GM18498 (cell line): ENCODE measurements at regions not wholly inside any gene's neighbourhood (a gene's known extent, or its start where the extent isn't known, plus 50 kb on each side); places are given as distances from the start of the nearest gene placed in this dataset.
"Not testable (repeated sequence)": the region's sequence is repeated elsewhere in the genome, so short reads cannot be mapped to it uniquely, and the experiment has no call there.

Experiments
- ATAC-seq: cut with Tn5 transposase; IDR thresholded peaks from one replicate; pipeline ENCODE4 v1.9.1; 2021; ENCODE audit warnings: mild to moderate bottlenecking, moderate library complexity; ENCODE audit not compliant: unreplicated experiment

DNA sequence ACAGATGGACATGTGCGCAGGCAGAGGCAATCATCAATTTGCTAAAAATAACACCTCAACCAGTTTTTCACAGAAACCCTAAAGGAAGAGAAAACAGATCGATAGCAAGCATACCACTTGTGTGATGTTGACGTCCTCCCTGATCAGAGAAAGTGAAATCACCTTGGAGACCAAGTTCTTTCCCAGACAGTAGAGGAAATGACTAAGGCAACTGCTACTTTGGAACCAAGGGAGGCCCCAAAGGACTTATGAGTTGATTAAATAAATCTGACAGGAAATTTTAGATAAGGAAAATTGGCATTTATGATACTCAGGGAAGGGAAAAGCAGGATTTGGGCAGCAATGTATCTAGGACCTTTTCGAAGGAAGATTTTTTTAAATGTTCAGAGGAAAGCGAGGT lies 267.1 kb upstream of the ASIC2 start:
- ATAC-seq, result no peak

GRCh38 chr17:33560871-33561270 lies 267.8 kb upstream of the ASIC2 start:
- ATAC-seq, result no peak

DNA sequence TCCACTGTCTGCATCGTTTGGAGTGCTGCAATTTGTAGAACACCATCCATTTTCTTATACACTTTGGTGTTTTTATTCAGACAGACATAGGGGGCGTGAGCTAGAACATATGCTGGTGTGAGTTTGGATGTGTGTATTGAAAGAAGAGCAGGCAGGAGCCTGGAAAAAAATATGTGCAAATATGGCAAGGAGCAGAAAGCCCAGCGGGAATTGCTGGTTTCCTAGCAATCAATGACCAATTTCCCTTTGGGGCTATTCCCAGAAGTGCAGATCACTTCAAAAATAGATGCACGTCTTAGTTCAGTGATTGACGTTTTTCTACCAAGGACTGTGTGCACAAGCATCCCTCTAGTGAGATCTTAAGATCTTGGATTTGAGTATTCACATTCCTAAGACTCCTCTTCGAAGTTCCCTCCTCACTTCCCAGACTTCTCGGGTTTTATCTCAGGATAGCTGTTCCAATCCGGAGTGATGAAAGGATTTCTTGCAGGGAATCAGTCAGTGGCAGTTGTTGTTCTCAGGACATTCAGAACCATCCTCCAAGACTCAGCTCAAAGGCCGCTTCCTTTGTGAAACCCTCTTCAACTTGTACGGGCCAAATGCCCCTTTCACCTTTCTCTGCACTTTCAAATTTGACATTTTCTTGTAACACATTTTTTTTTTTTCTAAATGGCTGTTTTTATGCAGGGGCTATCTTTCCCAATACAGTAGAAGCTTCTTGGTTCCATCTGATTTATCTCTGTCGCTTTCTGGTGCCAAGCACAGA lies 268.7 kb upstream of the ASIC2 start:
- no peak for ATAC-seq

GRCh38 chr17:33562792-33563191 lies 269.7 kb upstream of the ASIC2 start:
- no peak for ATAC-seq

- ATAC-seq, result no peak
Observed at GRCh38 chr17:33564146-33564545, 271.1 kb upstream of the ASIC2 start.

DNA sequence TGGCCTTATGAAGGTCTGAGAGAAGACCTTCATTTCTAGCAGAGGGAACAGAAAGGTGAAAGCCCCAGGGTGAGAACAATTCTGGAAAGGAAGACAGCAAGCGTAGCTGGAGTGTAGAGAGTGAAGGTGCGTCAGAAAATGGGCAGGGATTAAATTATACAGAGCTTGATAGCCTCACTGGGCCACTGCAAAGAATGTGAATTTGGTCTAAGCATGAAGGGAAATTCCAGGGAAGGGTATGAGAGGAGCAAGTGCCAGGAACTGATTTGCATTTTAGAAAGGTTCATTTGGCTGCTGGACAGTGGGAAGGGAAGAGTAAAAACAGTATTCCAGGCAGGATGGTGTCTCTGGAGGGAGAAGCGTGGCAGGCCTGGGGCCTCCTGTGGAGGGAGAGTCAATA lies 274.1 kb upstream of the ASIC2 start:
- ATAC-seq, result no peak

DNA sequence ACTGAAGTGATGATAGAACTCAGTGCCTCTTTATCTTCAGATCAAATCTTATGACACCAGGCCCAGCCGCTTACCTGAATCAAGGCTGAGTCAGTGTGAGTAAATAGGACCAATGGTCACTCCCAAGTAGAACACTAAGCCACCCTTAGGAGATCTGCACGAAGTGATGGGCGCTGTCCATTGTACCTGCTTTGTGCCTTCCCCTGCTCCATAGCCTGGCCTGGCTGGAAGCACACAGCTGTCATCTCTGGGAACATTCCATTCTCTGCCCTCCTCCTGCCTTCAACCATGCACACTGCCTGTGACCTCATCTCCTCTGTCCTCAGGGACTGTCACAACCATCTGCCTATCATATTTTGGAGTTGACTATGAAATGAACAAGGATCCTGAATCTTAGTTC lies 279.5 kb upstream of the ASIC2 start:
- no peak for ATAC-seq

DNA sequence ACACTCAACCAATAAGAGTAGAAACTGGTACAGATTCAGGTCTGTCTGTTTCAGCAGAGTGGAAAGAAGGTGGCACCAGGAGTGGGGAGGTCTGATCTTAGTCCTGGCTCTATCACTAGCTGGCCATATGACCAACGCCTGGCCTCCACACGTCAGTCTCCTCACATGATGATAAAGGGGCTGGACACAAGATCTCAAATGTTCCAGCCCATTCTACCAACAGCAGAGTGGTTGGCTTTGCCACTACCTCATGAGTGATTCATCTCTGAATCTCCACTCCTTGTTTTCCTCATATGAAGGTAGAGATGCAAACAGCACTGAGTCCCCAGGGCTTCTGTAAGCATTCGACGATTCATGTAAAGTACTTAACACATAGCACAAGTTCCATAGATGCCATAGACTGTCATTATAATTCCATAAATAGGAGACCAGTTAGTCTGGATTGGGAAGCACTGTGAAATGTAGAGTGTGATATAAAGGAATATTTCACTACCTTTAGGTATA lies 281.9 kb upstream of the ASIC2 start:
- ATAC-seq, result no peak

GRCh38 chr17:33579740-33580139 lies 286.6 kb upstream of the ASIC2 start:
- not testable (repeated sequence) for ATAC-seq

DNA sequence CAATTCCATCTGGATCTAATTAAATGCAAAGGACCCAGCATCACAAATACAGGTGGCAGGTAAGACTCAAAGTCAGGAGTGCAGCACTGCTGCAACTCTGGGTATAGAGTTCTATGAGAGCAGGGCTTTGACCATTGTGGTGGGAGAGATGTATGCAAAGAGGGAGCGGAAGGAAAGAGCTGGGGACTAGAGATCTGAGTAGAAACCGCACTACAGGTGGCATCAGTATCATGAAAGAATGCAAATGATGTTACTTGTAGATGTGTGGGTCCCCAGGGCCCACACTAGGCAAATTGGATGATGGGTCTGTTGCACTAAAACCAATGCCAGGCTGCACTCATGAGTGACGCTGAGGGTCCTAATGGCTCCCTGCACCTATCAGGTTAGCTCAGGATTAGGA lies 287.1 kb upstream of the ASIC2 start:
- ATAC-seq, result no peak

GRCh38 chr17:33582661-33583060 lies 289.6 kb upstream of the ASIC2 start:
- ATAC-seq, result no peak

DNA sequence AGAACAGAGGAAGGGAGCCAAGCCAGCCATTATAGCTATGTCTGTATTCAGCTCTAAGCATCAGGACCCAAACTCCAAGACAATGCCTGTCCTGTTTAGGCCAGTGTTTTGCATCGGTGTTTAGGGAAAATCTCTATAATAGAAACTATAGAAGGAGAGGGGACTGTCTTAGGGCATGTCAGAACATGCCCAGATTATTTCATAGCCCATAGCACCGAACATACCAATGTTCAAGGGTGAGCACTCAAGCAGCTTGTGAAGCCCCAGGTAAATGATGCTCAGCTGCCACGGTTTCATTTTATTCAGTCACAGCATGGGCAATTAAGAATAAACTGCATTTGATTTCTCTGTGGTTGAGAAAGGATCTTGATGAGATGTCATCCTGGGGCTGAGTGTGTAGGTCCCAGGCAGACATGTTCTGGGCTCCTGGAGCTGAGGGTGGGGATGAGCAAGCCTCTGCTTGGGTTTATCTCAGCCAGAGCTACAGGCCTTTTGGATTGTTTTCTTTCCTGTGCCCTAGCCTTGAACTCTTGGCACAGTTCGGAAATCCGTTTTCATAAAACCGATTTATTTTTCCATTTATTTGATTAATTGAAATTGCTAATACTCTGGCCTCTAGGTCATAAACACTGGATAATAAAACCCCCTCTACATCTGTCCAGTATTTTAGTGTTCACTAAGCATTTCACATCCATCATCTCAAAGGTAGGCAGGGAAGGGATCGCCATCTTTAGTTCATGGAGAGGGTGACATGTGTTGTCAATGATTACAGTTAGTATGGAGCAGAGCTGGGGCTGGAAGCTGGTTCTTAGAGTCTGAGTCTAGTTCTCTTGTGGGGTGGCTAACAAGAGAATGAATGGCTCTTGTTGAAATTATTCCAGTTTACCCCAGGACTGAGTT lies 290.7 kb upstream of the ASIC2 start:
- no peak for ATAC-seq

DNA sequence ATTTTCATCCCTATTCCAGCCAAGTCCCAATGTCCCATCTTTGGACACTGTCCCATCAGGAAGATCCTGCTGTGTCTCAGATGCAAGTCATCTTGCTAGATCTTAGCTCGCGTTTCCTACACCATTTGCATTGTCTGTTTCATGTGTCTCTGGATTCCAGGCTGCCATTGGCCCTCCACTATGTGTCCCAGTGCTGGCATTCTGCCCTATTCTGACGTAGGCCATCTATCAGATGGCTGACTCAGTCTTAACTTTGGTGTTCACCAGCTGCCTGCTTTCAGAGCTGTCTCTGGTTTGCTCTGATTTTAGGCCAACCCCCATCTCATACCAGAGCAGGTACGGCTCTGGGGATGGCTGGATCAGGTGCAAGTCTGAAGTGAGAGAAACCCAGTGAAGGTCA lies 300.9 kb upstream of the ASIC2 start:
- ATAC-seq, result no peak

- no peak for ATAC-seq
Observed at GRCh38 chr17:33595828-33596227, 302.7 kb upstream of the ASIC2 start.

GRCh38 chr17:33596899-33597298 lies 303.8 kb upstream of the ASIC2 start:
- no peak for ATAC-seq

DNA sequence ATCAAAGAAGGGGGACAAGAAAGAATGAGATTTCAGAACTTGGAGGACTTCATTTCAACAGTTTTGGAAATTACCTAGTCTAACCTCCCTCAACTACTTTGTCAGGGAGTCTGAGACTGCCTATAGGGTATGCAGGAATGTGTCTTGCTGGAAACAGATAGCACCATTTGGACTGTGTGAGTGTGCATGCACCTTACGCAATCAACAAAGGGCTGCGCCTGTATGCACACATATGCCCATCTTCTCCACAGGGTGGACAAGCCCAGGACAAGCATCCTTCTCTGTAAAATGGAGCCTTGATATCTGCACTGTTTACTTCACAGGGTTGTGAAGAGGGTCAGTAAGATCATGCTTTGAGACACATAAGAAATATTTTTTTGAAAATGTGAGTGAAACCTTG lies 305.7 kb upstream of the ASIC2 start:
- no peak for ATAC-seq

DNA sequence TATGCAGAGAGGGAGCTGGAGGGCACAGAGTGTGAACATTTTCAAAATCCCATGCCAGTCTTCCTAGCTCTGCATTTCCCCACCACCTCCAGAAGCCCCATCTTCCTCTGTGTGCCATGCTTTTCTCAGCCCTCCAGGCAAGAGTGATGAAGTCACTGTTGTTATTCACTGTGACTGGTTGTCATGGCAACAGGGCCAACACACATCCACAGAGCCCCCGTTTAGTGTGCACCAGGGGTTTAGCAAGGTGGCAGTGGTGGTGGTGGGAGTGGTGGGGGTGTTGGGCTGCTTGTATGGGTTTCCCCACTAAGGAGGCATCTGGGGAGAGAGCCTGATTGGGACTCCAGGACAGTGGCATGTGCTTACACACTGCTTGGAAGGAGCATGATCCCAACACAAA lies 309.9 kb upstream of the ASIC2 start:
- ATAC-seq, result no peak

GRCh38 chr17:33603789-33604188 lies 310.7 kb upstream of the ASIC2 start:
- no peak for ATAC-seq

DNA sequence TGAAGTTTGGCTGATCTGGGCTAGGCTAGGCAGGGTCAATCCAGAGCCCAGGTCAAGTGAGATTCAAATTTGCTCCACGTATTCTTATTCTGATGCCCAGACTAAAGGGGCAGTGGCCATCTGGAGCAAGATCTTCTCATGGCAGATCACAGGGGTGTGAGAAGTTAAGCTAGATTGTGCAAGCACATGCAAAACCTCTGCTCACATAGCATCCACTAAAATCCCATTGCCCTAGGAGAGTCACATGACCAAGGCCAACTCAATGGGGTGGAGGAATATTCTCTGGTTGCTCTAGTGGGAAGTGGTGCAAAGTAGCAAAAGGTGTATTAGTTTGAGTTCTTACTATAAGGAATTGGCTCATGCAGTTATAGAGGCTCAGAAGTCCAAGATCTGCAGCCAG lies 318.4 kb upstream of the ASIC2 start:
- no peak for ATAC-seq

DNA sequence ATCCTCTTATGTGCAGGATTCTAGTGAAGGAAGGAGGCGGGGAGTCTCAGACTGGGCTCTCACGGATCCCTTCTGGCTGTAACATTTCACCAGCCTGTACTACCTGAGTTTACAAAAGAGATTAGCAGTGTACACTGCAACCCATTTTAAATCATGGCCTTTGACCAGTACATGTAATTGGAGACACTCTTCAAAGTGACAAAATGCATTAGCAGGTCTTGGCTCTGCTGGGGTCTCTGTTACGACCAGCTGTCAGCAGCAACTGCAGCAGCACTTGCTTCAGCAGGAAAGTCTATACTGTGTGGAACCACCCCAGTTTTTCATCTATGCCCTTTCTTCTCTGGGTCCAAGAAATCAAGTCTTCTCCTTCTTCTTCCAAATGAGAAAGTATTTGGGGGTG lies 322.8 kb upstream of the ASIC2 start:
- no peak for ATAC-seq

DNA sequence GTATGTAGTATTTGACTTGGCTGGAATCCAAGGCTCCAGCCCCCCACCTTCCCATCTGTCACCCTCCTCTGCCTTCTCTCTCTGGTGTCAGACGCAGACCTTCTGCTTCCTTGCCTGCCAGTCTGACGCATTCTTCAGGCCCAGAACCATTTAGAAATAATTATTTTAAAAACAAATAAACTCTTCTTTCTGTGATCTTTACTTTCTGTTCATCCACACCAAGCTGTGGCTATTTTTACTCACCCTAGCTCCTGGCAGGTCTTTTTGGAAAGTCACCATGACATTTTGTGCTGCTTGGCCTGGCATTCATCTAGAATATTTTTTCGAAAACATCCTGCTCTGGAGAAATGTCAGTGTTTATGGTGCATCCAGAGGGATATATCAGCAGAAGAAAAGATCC lies 330.7 kb upstream of the ASIC2 start:
- ATAC-seq, result no peak
